ENCODE measurements at regions not wholly inside any gene's neighbourhood (a gene's known extent, or its start where the extent isn't known, plus 50 kb on each side); places are given as distances from the start of the nearest gene placed in this dataset.

- DNase-seq = no peak
- Histone ChIP-seq H3K79me1 (replicated peaks; ENCODE audit: low read length, poor library complexity, severe bottlenecking) (no peaks in the 10 kb centered on the region), H3K27ac (ENCODE audit: low read length, poor library complexity, severe bottlenecking) (no peak overlapping the region), H4K8ac (ENCODE audit: low read length) (no peak overlapping the region), H3K23ac (ENCODE audit: low read length in 2 of 2) (no peak overlapping the region), H3K4me3 (ENCODE audit: insufficient read depth in 1 of 2, low read depth in 1 of 2, low read length in 2 of 2) (no peak overlapping the region), H2BK15ac (ENCODE audit: low read depth, poor library complexity, severe bottlenecking) (no peak overlapping the region), H2AK5ac (ENCODE audit: low read length, severe bottlenecking) (no peak overlapping the region), H3K9me3 (ENCODE audit: control insufficient read depth, low read length) (no peaks in the 10 kb centered on the region), H2BK120ac (ENCODE audit: low read depth, low read length) (no peak overlapping the region), H3K14ac (ENCODE audit: low read length in 2 of 2) (no peak overlapping the region), H2AFZ (ENCODE audit: low read depth, low read length) (no peak overlapping the region), H2BK5ac (ENCODE audit: low read depth, low read length, poor library complexity, severe bottlenecking) (no peak overlapping the region), H3K4me1 (ENCODE audit: control insufficient read depth, insufficient read depth, low read depth, low read length) (no peaks in the 10 kb centered on the region), H2BK12ac (ENCODE audit: low read length in 2 of 2) (no peak overlapping the region), H3K18ac (ENCODE audit: low read depth in 1 of 2, low read length in 2 of 2) (no peak overlapping the region), H4K91ac (ENCODE audit: low read length) (no peak overlapping the region), H3K9ac (ENCODE audit: low read length) (no peak overlapping the region), H3K36me3 (ENCODE audit: control insufficient read depth in 1 of 2, insufficient read depth in 2 of 2, low read depth in 1 of 2, low read length in 2 of 2) (no peaks in the 10 kb centered on the region), H3K4ac (ENCODE audit: low read depth in 1 of 2, low read length in 2 of 2) (no peak overlapping the region), H3K4me2 (ENCODE audit: low read length, poor library complexity, severe bottlenecking) (no peak overlapping the region), H3K27me3 (ENCODE audit: control insufficient read depth in 1 of 2, insufficient read depth in 1 of 2, low read length in 2 of 2) (no peaks in the 10 kb centered on the region)
- 80% methylated on average over 1 of the region's 2 CpGs for whole genome bisulfite sequencing
Observed at GRCh38 chr16:77067900-77068299, 123.1 kb upstream of the MON1B start.

GRCh38 chr16:77068402-77068801 lies 122.6 kb upstream of the MON1B start:
- no peak overlapping the region for H4K8ac ChIP-seq (ENCODE audit: low read length)
- H4K91ac ChIP-seq (ENCODE audit: low read length) = no peak overlapping the region
- no peak overlapping the region for H2BK120ac ChIP-seq (ENCODE audit: low read depth, low read length)
- H3K4me1 ChIP-seq (ENCODE audit: control insufficient read depth, insufficient read depth, low read depth, low read length) = no peaks in the 10 kb centered on the region
- H3K27ac ChIP-seq (ENCODE audit: low read length, poor library complexity, severe bottlenecking) = no peak overlapping the region
- no peak overlapping the region for H2BK12ac ChIP-seq (ENCODE audit: low read length in 2 of 2)
- DNase-seq = no peak
- no peaks in the 10 kb centered on the region for H3K36me3 ChIP-seq (ENCODE audit: control insufficient read depth in 1 of 2, insufficient read depth in 2 of 2, low read depth in 1 of 2, low read length in 2 of 2)
- no peak overlapping the region for H2AFZ ChIP-seq (ENCODE audit: low read depth, low read length)
- no peak overlapping the region for H3K9ac ChIP-seq (ENCODE audit: low read length)
- H3K23ac ChIP-seq (ENCODE audit: low read length in 2 of 2) = no peak overlapping the region
- no peak overlapping the region for H3K14ac ChIP-seq (ENCODE audit: low read length in 2 of 2)
- no peak overlapping the region for H2AK5ac ChIP-seq (ENCODE audit: low read length, severe bottlenecking)
- no peaks in the 10 kb centered on the region for H3K27me3 ChIP-seq (ENCODE audit: control insufficient read depth in 1 of 2, insufficient read depth in 1 of 2, low read length in 2 of 2)
- H2BK5ac ChIP-seq (ENCODE audit: low read depth, low read length, poor library complexity, severe bottlenecking) = no peak overlapping the region
- no peak overlapping the region for H3K4ac ChIP-seq (ENCODE audit: low read depth in 1 of 2, low read length in 2 of 2)
- peaks cover 2% of the 10 kb centered on the region for H3K9me3 ChIP-seq (ENCODE audit: control insufficient read depth, low read length)
- WGBS = no CpG with 5 or more reads among the region's 1 CpG
- H3K4me3 ChIP-seq (ENCODE audit: insufficient read depth in 1 of 2, low read depth in 1 of 2, low read length in 2 of 2) = no peak overlapping the region
- no peak overlapping the region for H2BK15ac ChIP-seq (ENCODE audit: low read depth, poor library complexity, severe bottlenecking)
- no peak overlapping the region for H3K18ac ChIP-seq (ENCODE audit: low read depth in 1 of 2, low read length in 2 of 2)
- H3K4me2 ChIP-seq (ENCODE audit: low read length, poor library complexity, severe bottlenecking) = no peak overlapping the region
- H3K79me1 ChIP-seq (replicated peaks; ENCODE audit: low read length, poor library complexity, severe bottlenecking) = no peaks in the 10 kb centered on the region

- Histone ChIP-seq H3K18ac (ENCODE audit: low read depth in 1 of 2, low read length in 2 of 2) (no peak overlapping the region), H4K91ac (ENCODE audit: low read length) (no peak overlapping the region), H3K4ac (ENCODE audit: low read depth in 1 of 2, low read length in 2 of 2) (no peak overlapping the region), H3K4me3 (ENCODE audit: insufficient read depth in 1 of 2, low read depth in 1 of 2, low read length in 2 of 2) (no peak overlapping the region), H3K9ac (ENCODE audit: low read length) (no peak overlapping the region), H3K23ac (ENCODE audit: low read length in 2 of 2) (no peak overlapping the region), H3K36me3 (ENCODE audit: control insufficient read depth in 1 of 2, insufficient read depth in 2 of 2, low read depth in 1 of 2, low read length in 2 of 2) (no peaks in the 10 kb centered on the region), H2BK12ac (ENCODE audit: low read length in 2 of 2) (no peak overlapping the region), H3K79me1 (replicated peaks; ENCODE audit: low read length, poor library complexity, severe bottlenecking) (no peaks in the 10 kb centered on the region), H3K4me1 (ENCODE audit: control insufficient read depth, insufficient read depth, low read depth, low read length) (no peaks in the 10 kb centered on the region), H3K4me2 (ENCODE audit: low read length, poor library complexity, severe bottlenecking) (no peak overlapping the region), H2AK5ac (ENCODE audit: low read length, severe bottlenecking) (no peak overlapping the region), H4K8ac (ENCODE audit: low read length) (no peak overlapping the region), H2BK120ac (ENCODE audit: low read depth, low read length) (no peak overlapping the region), H2BK15ac (ENCODE audit: low read depth, poor library complexity, severe bottlenecking) (no peak overlapping the region), H2BK5ac (ENCODE audit: low read depth, low read length, poor library complexity, severe bottlenecking) (no peak overlapping the region), H3K9me3 (ENCODE audit: control insufficient read depth, low read length) (peaks cover 6% of the 10 kb centered on the region), H3K27me3 (ENCODE audit: control insufficient read depth in 1 of 2, insufficient read depth in 1 of 2, low read length in 2 of 2) (no peaks in the 10 kb centered on the region), H3K14ac (ENCODE audit: low read length in 2 of 2) (no peak overlapping the region), H3K27ac (ENCODE audit: low read length, poor library complexity, severe bottlenecking) (no peak overlapping the region), H2AFZ (ENCODE audit: low read depth, low read length) (no peak overlapping the region)
- no CpG with 5 or more reads among the region's 2 CpGs for WGBS
- DNase-seq = no peak
Observed at GRCh38 chr16:77069929-77070328, 121.1 kb upstream of the MON1B start.

GRCh38 chr16:77070683-77071082 lies 120.3 kb upstream of the MON1B start:
- no peaks in the 10 kb centered on the region for H3K4me1 ChIP-seq (ENCODE audit: control insufficient read depth, insufficient read depth, low read depth, low read length)
- no peak overlapping the region for H3K23ac ChIP-seq (ENCODE audit: low read length in 2 of 2)
- 85% methylated on average over 6 of the region's 6 CpGs for WGBS
- H2BK120ac ChIP-seq (ENCODE audit: low read depth, low read length) = no peak overlapping the region
- H3K36me3 ChIP-seq (ENCODE audit: control insufficient read depth in 1 of 2, insufficient read depth in 2 of 2, low read depth in 1 of 2, low read length in 2 of 2) = no peaks in the 10 kb centered on the region
- no peak overlapping the region for H4K8ac ChIP-seq (ENCODE audit: low read length)
- no peak overlapping the region for H2BK5ac ChIP-seq (ENCODE audit: low read depth, low read length, poor library complexity, severe bottlenecking)
- H3K9me3 ChIP-seq (ENCODE audit: control insufficient read depth, low read length) = peaks cover 6% of the 10 kb centered on the region
- H3K79me1 ChIP-seq (replicated peaks; ENCODE audit: low read length, poor library complexity, severe bottlenecking) = no peaks in the 10 kb centered on the region
- H3K18ac ChIP-seq (ENCODE audit: low read depth in 1 of 2, low read length in 2 of 2) = no peak overlapping the region
- H4K91ac ChIP-seq (ENCODE audit: low read length) = no peak overlapping the region
- no peak overlapping the region for H3K9ac ChIP-seq (ENCODE audit: low read length)
- H2BK15ac ChIP-seq (ENCODE audit: low read depth, poor library complexity, severe bottlenecking) = no peak overlapping the region
- no peak overlapping the region for H3K4me2 ChIP-seq (ENCODE audit: low read length, poor library complexity, severe bottlenecking)
- no peaks in the 10 kb centered on the region for H3K27me3 ChIP-seq (ENCODE audit: control insufficient read depth in 1 of 2, insufficient read depth in 1 of 2, low read length in 2 of 2)
- no peak overlapping the region for H2AFZ ChIP-seq (ENCODE audit: low read depth, low read length)
- no peak overlapping the region for H3K4ac ChIP-seq (ENCODE audit: low read depth in 1 of 2, low read length in 2 of 2)
- no peak overlapping the region for H2AK5ac ChIP-seq (ENCODE audit: low read length, severe bottlenecking)
- H3K14ac ChIP-seq (ENCODE audit: low read length in 2 of 2) = no peak overlapping the region
- H3K27ac ChIP-seq (ENCODE audit: low read length, poor library complexity, severe bottlenecking) = no peak overlapping the region
- no peak overlapping the region for H2BK12ac ChIP-seq (ENCODE audit: low read length in 2 of 2)
- DNase-seq = no peak
- no peak overlapping the region for H3K4me3 ChIP-seq (ENCODE audit: insufficient read depth in 1 of 2, low read depth in 1 of 2, low read length in 2 of 2)

Data from mesenchymal stem cell (in vitro differentiated cells and primary cell).